ENCODE measurements at regions not wholly inside any gene's neighbourhood (a gene's known extent, or its start where the extent isn't known, plus 50 kb on each side); places are given as distances from the start of the nearest gene placed in this dataset.

DNA sequence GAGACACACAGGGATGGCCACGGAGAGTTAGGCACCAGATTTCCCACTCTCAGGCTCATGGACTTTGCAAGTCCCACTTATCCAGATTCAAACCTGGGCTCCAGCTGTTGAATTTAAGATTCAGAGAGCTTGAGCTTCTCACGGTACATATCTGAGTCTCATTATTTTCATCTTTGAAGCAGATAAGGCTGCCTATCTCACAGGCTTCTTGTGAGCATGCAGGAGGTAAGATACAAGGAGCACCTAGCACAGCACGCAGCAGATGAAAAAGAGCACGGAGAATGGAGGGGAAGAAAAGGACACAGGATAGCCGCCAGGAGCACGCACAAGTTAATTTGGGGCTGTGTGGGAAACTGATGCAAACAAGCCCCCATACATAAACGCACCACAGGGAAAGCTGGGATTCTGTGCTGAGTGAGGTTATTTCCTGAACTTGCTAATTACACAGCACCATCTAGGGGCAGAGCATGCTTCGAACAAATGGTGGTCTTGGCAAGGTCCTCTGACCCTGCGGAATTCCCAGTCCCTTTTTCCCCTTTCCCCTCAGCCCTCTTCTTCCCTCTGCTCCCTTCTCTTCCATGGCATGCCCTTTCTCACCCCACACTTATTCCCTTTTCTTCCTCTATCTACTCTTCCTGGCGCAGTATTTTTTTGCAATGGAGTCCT lies 134.7 kb upstream of the VANGL1 start (continued):
- TF ChIP-seq NFE2L2 (IDR thresholded peaks at IDR 0.05; ENCODE audit: low read depth, low read length) = no peak

DNA sequence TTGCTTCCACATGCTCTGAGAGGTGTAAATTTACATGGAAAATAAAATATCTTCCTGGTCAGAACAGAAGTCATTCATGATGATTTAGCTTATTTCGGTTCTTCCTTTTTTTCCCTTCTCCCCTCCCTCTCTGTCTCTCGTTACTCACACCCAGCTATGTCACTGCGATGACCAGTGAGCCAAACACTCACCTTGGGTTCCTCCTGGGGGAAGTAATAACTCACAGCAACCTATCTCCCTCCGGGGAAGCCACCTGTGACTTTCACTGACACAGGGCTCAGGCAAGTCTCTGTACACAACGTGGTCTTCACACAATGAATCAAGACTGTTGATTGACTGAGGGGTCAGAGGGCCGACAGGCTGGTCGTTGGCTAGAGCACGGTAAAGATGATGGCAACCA lies 135.3 kb upstream of the VANGL1 start:
- H3K79me1 ChIP-seq (ENCODE audit: low read depth in 1 of 2, low read length in 2 of 2) = no peaks in the 10 kb centered on the region
- no peak overlapping the region for H3K56ac ChIP-seq (ENCODE audit: extremely low read depth, insufficient read depth, low read length)
- DNase-seq (no peak), ATAC-seq (ENCODE audit: low read depth) (no peak)
- no peaks in the 10 kb centered on the region for H4K20me1 ChIP-seq (ENCODE audit: insufficient read depth, low read length)
- H2BK20ac ChIP-seq (ENCODE audit: low read depth, low read length) = peak overlapping the region; percentile 42; the same call in 1 of the 2 replicates
- 0 out of 3 replicates have a peak overlapping the region, but pooled peaks have one; percentile 25 for H2BK15ac ChIP-seq (ENCODE audit: low read depth, low read length)
- no peaks in the 10 kb centered on the region; the same call in 1 of the 2 replicates for H3K4me1 ChIP-seq (ENCODE audit: control insufficient read depth, insufficient read depth, low read length)
- ChIA-PET POLR2A (ENCODE audit: unreplicated experiment) (no interaction called here), CTCF (interaction anchor here (0.6 to 1.7 kb wide), 6 partner anchors 10 to 514 kb away, joined by 3 to 6 read pairs (median 4); no protein-coding TSS in a partner anchor)
- H4K8ac ChIP-seq (ENCODE audit: low read depth in 2 of 2, low read length in 2 of 2) = no peak overlapping the region; a peak in 1 of 4 replicates
- H2AK5ac ChIP-seq (ENCODE audit: low read depth, low read length) = no peak overlapping the region
- in situ Hi-C loops (cut with MboI; ENCODE audit: low sequenced_read_pairs) (no loop called here), intact Hi-C loops (cut with micrococcal nuclease) (no loop called here), dilution Hi-C loops (cut with HindIII; ENCODE audit: low sequenced_read_pairs, unreplicated experiment) (no loop called here)
- no peak for TF ChIP-seq FOS (IDR thresholded peaks at IDR 0.05; ENCODE audit: low read depth, low read length)
- TF ChIP-seq, protein P1, sequence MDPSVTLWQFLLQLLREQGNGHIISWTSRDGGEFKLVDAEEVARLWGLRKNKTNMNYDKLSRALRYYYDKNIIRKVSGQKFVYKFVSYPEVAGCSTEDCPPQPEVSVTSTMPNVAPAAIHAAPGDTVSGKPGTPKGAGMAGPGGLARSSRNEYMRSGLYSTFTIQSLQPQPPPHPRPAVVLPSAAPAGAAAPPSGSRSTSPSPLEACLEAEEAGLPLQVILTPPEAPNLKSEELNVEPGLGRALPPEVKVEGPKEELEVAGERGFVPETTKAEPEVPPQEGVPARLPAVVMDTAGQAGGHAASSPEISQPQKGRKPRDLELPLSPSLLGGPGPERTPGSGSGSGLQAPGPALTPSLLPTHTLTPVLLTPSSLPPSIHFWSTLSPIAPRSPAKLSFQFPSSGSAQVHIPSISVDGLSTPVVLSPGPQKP (IDR thresholded peaks at IDR 0.05; ENCODE audit: borderline replicate concordance, low read depth, low read length) = no peak
- TF ChIP-seq RAD21 (IDR thresholded peaks at IDR 0.05; ENCODE audit: low read length) = no peak
- no peak for TF ChIP-seq POLR2A (IDR thresholded peaks at IDR 0.05; ENCODE audit: low read depth, low read length)
- no peak for TF ChIP-seq MAFK (IDR thresholded peaks at IDR 0.05; ENCODE audit: low read depth, low read length)
- TF ChIP-seq SMC3 (IDR thresholded peaks at IDR 0.05; ENCODE audit: low read depth, low read length) = no peak
- no peak for TF ChIP-seq RCOR1 (IDR thresholded peaks at IDR 0.05; ENCODE audit: insufficient replicate concordance, low read length)
- TF ChIP-seq, protein P2, sequence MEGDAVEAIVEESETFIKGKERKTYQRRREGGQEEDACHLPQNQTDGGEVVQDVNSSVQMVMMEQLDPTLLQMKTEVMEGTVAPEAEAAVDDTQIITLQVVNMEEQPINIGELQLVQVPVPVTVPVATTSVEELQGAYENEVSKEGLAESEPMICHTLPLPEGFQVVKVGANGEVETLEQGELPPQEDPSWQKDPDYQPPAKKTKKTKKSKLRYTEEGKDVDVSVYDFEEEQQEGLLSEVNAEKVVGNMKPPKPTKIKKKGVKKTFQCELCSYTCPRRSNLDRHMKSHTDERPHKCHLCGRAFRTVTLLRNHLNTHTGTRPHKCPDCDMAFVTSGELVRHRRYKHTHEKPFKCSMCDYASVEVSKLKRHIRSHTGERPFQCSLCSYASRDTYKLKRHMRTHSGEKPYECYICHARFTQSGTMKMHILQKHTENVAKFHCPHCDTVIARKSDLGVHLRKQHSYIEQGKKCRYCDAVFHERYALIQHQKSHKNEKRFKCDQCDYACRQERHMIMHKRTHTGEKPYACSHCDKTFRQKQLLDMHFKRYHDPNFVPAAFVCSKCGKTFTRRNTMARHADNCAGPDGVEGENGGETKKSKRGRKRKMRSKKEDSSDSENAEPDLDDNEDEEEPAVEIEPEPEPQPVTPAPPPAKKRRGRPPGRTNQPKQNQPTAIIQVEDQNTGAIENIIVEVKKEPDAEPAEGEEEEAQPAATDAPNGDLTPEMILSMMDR (conservative IDR thresholded peaks at IDR 0.05; ENCODE audit: low read depth, low read length) = no peak
- H3K4me3 ChIP-seq (ENCODE audit: insufficient read depth, low read depth, low read length) = no peak overlapping the region
- H3K14ac ChIP-seq (replicated peaks; ENCODE audit: low read depth, low read length) = no peak overlapping the region
- no peak overlapping the region for H3K27ac ChIP-seq (ENCODE audit: insufficient read depth, low read length)
- H2AK9ac ChIP-seq (replicated peaks; ENCODE audit: low read depth, low read length, poor library complexity) = no peak overlapping the region
- H3K4me2 ChIP-seq (ENCODE audit: low read depth, low read length) = no peak overlapping the region
- peak overlapping the region; percentile 70 for H2AFZ ChIP-seq (replicated peaks; ENCODE audit: low read length, poor library complexity)
- H4K5ac ChIP-seq (ENCODE audit: low read depth, low read length) = no peak overlapping the region
- H2BK120ac ChIP-seq (ENCODE audit: low read depth, low read length) = peak overlapping the region; percentile 51; the same call in 1 of the 2 replicates
- no peak overlapping the region for H3K23ac ChIP-seq (ENCODE audit: low read depth, low read length)
- peak overlapping the region; percentile 19; the same call in 1 of the 2 replicates for H3K4ac ChIP-seq (ENCODE audit: low read depth, low read length)
- H3K9me3 ChIP-seq (ENCODE audit: control insufficient read depth, insufficient read depth, low read length) = no peaks in the 10 kb centered on the region
- no peaks in the 10 kb centered on the region for H3K27me3 ChIP-seq (ENCODE audit: control insufficient read depth, insufficient read depth, low read length)
- no TSS peak for BruUV-seq (replicated peaks)
- no peak overlapping the region for H3K9ac ChIP-seq (ENCODE audit: low read depth, low read length)
- 18% methylated on average over 3 of the region's 8 CpGs; no CpG with 5 or more reads in 1 of the 2 experiments for WGBS, 2 experiments (ENCODE audit: extremely low coverage in 2 of 2, insufficient read length in 1 of 2)
- H2BK5ac ChIP-seq (ENCODE audit: low read depth, low read length, poor library complexity, severe bottlenecking) = no peak overlapping the region
- H3K36me3 ChIP-seq (ENCODE audit: control insufficient read depth, insufficient read depth, low read length) = no peaks in the 10 kb centered on the region
- 0 out of 2 replicates have a peak overlapping the region, but pooled peaks have one; percentile 28 for H4K91ac ChIP-seq (ENCODE audit: insufficient read depth, low read depth, low read length)
- no peak overlapping the region for H3K18ac ChIP-seq (ENCODE audit: low read depth, low read length)
- H3K9me1 ChIP-seq (ENCODE audit: insufficient read depth, low read length) = no peaks in the 10 kb centered on the region

All from IMR-90 (cell line).